Karpas-422 (cell line): ENCODE measurements at regions not wholly inside any gene's neighbourhood (a gene's known extent, or its start where the extent isn't known, plus 50 kb on each side); places are given as distances from the start of the nearest gene placed in this dataset.

Experiments used
- DNase-seq: peaks from one replicate; pipeline ENCODE4 v3.0.0-alpha.2; 2015
- H2AFZ ChIP-seq: fragments of 200-600 bp; sonication (generic); 2 replicates; pipeline ENCODE4 v1.6.1; 2014; ENCODE audit warnings: antibody characterized with exemption, low read length, mixed read lengths
- H3K27ac ChIP-seq: fragments of 200-600 bp; sonication (generic); 2 replicates; pipeline ENCODE4 v1.5.1; 2014; ENCODE audit warnings: mild to moderate bottlenecking, low read length, moderate library complexity
- H3K27me3 ChIP-seq: fragments of 200-600 bp; sonication (generic); 2 replicates; pipeline ENCODE4 v1.6.1; 2014; ENCODE audit warnings: low read length, mixed read lengths
- H3K36me3 ChIP-seq: fragments of 200-600 bp; sonication (generic); 2 replicates; pipeline ENCODE4 v1.6.1; 2014; ENCODE audit warnings: low read length, mixed read lengths; ENCODE audit not compliant: insufficient read depth
- H3K4me1 ChIP-seq: fragments of 200-600 bp; sonication (generic); 2 replicates; pipeline ENCODE4 v1.6.1; 2014; ENCODE audit warnings: mild to moderate bottlenecking, low read length, mixed read lengths
- H3K4me2 ChIP-seq: fragments of 200-600 bp; sonication (generic); 2 replicates; pipeline ENCODE4 v1.6.1; 2014; ENCODE audit warnings: low read length, low read depth, mild to moderate bottlenecking; ENCODE audit not compliant: poor library complexity, severe bottlenecking
- H3K4me3 ChIP-seq: fragments of 200-600 bp; sonication (generic); 2 replicates; pipeline ENCODE4 v1.5.1; 2014; ENCODE audit warnings: mild to moderate bottlenecking, antibody characterized with exemption, low read length, mixed read lengths
- H3K79me2 ChIP-seq: fragments of 200-600 bp; sonication (generic); 2 replicates; pipeline ENCODE4 v1.6.1; 2014; ENCODE audit warnings: mild to moderate bottlenecking, low read length, mixed read lengths
- H3K9ac ChIP-seq: fragments of 200-600 bp; sonication (generic); 2 replicates; pipeline ENCODE4 v1.6.0; 2014; ENCODE audit warnings: low read length
- H3K9me2 ChIP-seq: fragments of 200-600 bp; sonication (generic), shearing (Covaris generic); replicated peaks from 2 replicates; pipeline ENCODE4 v1.6.0; 2014; ENCODE audit warnings: mild to moderate bottlenecking, low read length, moderate library complexity; ENCODE audit not compliant: insufficient read depth
- H3K9me3 ChIP-seq: fragments of 300-700, 200-600 bp; sonication (generic); 2 replicates; pipeline ENCODE4 v1.6.1; 2014; ENCODE audit warnings: low read length, mixed read lengths
- H4K20me1 ChIP-seq: fragments of 200-600 bp; sonication (generic); 2 replicates; pipeline ENCODE4 v1.6.1; 2014; ENCODE audit warnings: mild to moderate bottlenecking, antibody characterized with exemption, low read length, low read depth; ENCODE audit not compliant: insufficient read depth

- Histone ChIP-seq H3K4me2 (no peak overlapping the region), H2AFZ (no peak overlapping the region), H3K4me1 (peaks cover 13% of the 10 kb centered on the region), H3K27ac (no peak overlapping the region), H3K36me3 (no peaks in the 10 kb centered on the region), H3K4me3 (no peak overlapping the region), H3K9me2 (no peaks in the 10 kb centered on the region; the same call in 1 of the 2 replicates), H3K79me2 (no peaks in the 10 kb centered on the region), H3K9me3 (no peaks in the 10 kb centered on the region), H4K20me1 (no peaks in the 10 kb centered on the region), H3K27me3 (no peaks in the 10 kb centered on the region), H3K9ac (no peak overlapping the region)
- no peak for DNase-seq
Measured at GRCh38 chr7:46315891-46316290, 394.8 kb upstream of the IGFBP3 start.

DNA sequence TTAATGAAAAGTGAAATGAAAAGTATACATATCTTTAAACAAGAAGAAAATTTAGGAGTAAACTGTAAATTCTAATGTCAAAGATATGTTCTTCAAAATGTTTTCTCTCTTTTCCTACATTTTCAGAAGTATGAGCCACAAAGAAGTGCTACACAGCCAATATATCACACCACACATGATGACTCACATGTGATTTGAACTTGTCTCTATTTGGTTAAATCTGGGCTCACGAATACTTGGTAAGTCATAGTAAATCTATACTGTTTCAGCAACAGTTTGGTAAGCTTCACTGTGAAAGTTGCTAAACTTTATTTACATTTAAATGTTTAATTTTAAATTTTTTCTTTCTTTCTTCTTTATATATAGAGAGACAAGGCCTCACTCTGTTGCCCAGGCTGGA is 380.6 kb upstream of the IGFBP3 start:
- Histone ChIP-seq H2AFZ (no peak overlapping the region), H3K4me1 (no peaks in the 10 kb centered on the region), H3K36me3 (no peaks in the 10 kb centered on the region), H3K27me3 (no peaks in the 10 kb centered on the region), H3K4me2 (no peak overlapping the region), H3K9me3 (no peaks in the 10 kb centered on the region), H3K9ac (no peak overlapping the region), H3K9me2 (no peaks in the 10 kb centered on the region), H3K4me3 (no peak overlapping the region), H3K27ac (no peak overlapping the region), H3K79me2 (no peaks in the 10 kb centered on the region), H4K20me1 (no peaks in the 10 kb centered on the region)
- DNase-seq, result no peak

- Histone ChIP-seq H3K27me3 (no peaks in the 10 kb centered on the region), H3K27ac (no peak overlapping the region), H3K4me3 (no peak overlapping the region), H3K36me3 (no peaks in the 10 kb centered on the region), H3K9me3 (no peaks in the 10 kb centered on the region), H3K9me2 (no peaks in the 10 kb centered on the region), H3K79me2 (no peaks in the 10 kb centered on the region), H4K20me1 (no peaks in the 10 kb centered on the region), H2AFZ (no peak overlapping the region), H3K9ac (no peak overlapping the region), H3K4me1 (no peaks in the 10 kb centered on the region), H3K4me2 (no peak overlapping the region)
- DNase-seq, result no peak
Measured at GRCh38 chr7:46297515-46297914, 376.4 kb upstream of the IGFBP3 start.

DNA sequence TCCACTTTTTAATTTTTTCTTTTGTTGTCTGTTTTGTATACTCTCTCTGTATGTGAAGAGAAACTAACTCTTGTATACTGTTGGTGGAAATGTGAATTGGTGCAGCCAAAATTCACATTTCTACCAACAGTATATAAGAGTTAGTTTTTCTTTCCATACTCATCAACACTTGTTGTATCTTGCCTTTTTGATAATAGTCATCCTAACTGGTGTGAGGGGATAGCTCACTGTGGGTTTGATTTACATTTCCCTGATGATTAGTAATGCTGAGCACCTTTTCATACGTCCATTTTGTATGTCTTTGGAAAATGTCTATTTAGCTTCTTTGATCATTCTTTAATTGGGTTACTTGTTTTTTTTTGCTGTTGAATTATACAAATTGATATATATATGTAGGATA is 375.5 kb upstream of the IGFBP3 start:
- DNase-seq, result no peak

DNA sequence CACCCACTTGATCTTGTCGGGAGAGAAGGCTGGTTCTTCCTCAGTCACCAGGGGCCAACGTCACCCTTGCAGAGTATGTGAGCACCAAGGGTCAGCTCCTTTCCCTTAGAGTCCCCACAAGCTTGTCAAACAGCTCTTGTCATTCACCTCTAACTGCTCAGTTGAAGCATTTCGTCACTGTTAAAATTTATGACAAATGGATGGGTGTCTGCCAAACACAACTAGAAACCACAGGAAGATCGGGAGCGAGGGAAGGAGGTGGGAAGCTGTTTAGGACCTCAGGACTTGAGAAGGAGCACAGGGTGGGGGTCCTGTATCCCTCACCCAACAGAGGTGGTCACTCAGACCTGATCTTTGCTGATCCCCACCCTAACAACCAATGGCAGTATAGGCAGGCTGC is 373.3 kb upstream of the IGFBP3 start:
- H3K9me3 ChIP-seq, result no peaks in the 10 kb centered on the region
- H3K4me1 ChIP-seq, result no peaks in the 10 kb centered on the region
- no peaks in the 10 kb centered on the region for H4K20me1 ChIP-seq
- no peaks in the 10 kb centered on the region for H3K27me3 ChIP-seq
- no peak overlapping the region for H3K9ac ChIP-seq
- no peaks in the 10 kb centered on the region for H3K79me2 ChIP-seq
- H3K36me3 ChIP-seq, result no peaks in the 10 kb centered on the region
- no peaks in the 10 kb centered on the region for H3K9me2 ChIP-seq
- H3K4me2 ChIP-seq, result no peak overlapping the region
- DNase-seq, result no peak
- no peak overlapping the region for H3K27ac ChIP-seq
- H2AFZ ChIP-seq, result no peak overlapping the region
- H3K4me3 ChIP-seq, result no peak overlapping the region

More for the DNA sequence above, 375.5 kb upstream of the IGFBP3 start:
- H3K9me2 ChIP-seq, result no peaks in the 10 kb centered on the region
- H3K9ac ChIP-seq, result no peak overlapping the region
- H3K9me3 ChIP-seq, result no peaks in the 10 kb centered on the region
- H3K79me2 ChIP-seq, result no peaks in the 10 kb centered on the region
- no peaks in the 10 kb centered on the region for H3K27me3 ChIP-seq
- H3K36me3 ChIP-seq, result no peaks in the 10 kb centered on the region
- H3K4me3 ChIP-seq, result no peak overlapping the region
- no peak overlapping the region for H2AFZ ChIP-seq
- H3K27ac ChIP-seq, result no peak overlapping the region
- H4K20me1 ChIP-seq, result no peaks in the 10 kb centered on the region
- H3K4me1 ChIP-seq, result no peaks in the 10 kb centered on the region
- no peak overlapping the region for H3K4me2 ChIP-seq

DNA sequence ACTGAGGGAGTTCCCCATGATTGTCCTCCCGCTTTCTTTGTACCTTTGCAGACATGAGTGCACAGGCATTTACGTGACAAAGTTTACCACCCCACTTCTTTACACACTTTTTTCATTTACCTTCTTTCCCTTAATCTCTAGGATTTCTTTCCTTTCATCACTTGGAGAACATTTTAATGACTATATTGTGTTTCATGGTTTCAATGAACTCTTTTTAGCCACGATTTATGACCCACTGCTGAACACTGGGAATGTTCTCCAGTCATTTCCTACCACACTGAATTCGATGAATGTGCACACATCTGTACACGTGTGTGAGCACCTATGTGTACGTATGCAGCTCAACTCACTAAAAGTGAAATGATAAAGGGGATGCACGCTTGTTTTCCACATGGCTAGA is 371.7 kb upstream of the IGFBP3 start:
- no peaks in the 10 kb centered on the region for H3K79me2 ChIP-seq
- no peak overlapping the region for H3K4me2 ChIP-seq
- no peak overlapping the region for H3K27ac ChIP-seq
- H2AFZ ChIP-seq, result no peak overlapping the region
- H3K27me3 ChIP-seq, result no peaks in the 10 kb centered on the region
- H3K36me3 ChIP-seq, result no peaks in the 10 kb centered on the region
- H3K4me3 ChIP-seq, result no peak overlapping the region
- H3K9me3 ChIP-seq, result no peaks in the 10 kb centered on the region
- no peaks in the 10 kb centered on the region for H3K4me1 ChIP-seq
- H3K9ac ChIP-seq, result no peak overlapping the region
- H3K9me2 ChIP-seq, result no peaks in the 10 kb centered on the region
- H4K20me1 ChIP-seq, result no peaks in the 10 kb centered on the region
- no peak for DNase-seq

DNA sequence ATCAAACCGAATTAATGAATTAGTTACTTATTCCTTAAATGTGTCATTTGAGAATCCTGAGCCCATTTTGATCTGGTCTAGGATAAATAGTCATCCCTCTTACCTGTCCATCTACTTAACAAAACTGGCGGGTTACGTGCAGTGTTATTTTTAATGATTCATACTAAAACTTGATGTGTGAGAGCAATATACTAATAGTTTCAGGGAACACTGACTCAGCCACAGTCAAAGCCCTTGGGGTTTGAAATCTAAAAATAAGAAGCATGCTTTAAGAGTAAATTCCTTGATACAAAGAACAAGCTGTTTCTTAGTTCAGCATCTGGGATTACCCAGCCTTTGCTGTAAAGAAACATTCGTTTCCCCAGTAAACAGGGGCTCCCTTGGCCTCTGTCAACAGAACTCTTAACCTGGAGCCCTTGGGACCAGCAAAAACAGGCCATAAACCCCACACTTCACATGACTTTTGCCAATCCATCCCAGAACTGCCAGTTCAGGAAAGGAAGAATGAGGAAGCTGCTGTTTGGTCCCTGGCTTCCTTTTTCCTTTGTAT is 370.6 kb upstream of the IGFBP3 start:
- H3K4me3 ChIP-seq, result no peak overlapping the region
- H3K4me1 ChIP-seq, result no peaks in the 10 kb centered on the region
- no peaks in the 10 kb centered on the region for H3K9me2 ChIP-seq
- H2AFZ ChIP-seq, result no peak overlapping the region
- no peaks in the 10 kb centered on the region for H3K9me3 ChIP-seq
- DNase-seq, result no peak
- no peaks in the 10 kb centered on the region for H3K36me3 ChIP-seq
- no peaks in the 10 kb centered on the region for H4K20me1 ChIP-seq
- no peak overlapping the region for H3K4me2 ChIP-seq
- H3K27ac ChIP-seq, result no peak overlapping the region
- H3K9ac ChIP-seq, result no peak overlapping the region
- H3K79me2 ChIP-seq, result no peaks in the 10 kb centered on the region
- no peaks in the 10 kb centered on the region for H3K27me3 ChIP-seq

GRCh38 chr7:46291050-46291438 is 370.0 kb upstream of the IGFBP3 start:
- no peak overlapping the region for H2AFZ ChIP-seq
- H3K4me2 ChIP-seq, result no peak overlapping the region

More at GRCh38 chr7:46291050-46291438, 370.0 kb upstream of the IGFBP3 start:
- no peak overlapping the region for H3K27ac ChIP-seq
- no peaks in the 10 kb centered on the region for H3K36me3 ChIP-seq
- H3K9me3 ChIP-seq, result no peaks in the 10 kb centered on the region
- H3K4me1 ChIP-seq, result no peaks in the 10 kb centered on the region
- no peak overlapping the region for H3K9ac ChIP-seq
- H3K9me2 ChIP-seq, result no peaks in the 10 kb centered on the region
- DNase-seq, result no peak
- H3K4me3 ChIP-seq, result no peak overlapping the region
- no peaks in the 10 kb centered on the region for H3K27me3 ChIP-seq
- H3K79me2 ChIP-seq, result no peaks in the 10 kb centered on the region
- H4K20me1 ChIP-seq, result no peaks in the 10 kb centered on the region
